HPDE6-E6E7 (cell line): ENCODE measurements at regions not wholly inside any gene's neighbourhood (a gene's known extent, or its start where the extent isn't known, plus 50 kb on each side); places are given as distances from the start of the nearest gene placed in this dataset.

Source experiments
- DNase-seq: peaks from one replicate; pipeline ENCODE4 v3.0.0; 2011; ENCODE audit warnings: missing footprints; ENCODE audit errors: extremely low spot score

DNA sequence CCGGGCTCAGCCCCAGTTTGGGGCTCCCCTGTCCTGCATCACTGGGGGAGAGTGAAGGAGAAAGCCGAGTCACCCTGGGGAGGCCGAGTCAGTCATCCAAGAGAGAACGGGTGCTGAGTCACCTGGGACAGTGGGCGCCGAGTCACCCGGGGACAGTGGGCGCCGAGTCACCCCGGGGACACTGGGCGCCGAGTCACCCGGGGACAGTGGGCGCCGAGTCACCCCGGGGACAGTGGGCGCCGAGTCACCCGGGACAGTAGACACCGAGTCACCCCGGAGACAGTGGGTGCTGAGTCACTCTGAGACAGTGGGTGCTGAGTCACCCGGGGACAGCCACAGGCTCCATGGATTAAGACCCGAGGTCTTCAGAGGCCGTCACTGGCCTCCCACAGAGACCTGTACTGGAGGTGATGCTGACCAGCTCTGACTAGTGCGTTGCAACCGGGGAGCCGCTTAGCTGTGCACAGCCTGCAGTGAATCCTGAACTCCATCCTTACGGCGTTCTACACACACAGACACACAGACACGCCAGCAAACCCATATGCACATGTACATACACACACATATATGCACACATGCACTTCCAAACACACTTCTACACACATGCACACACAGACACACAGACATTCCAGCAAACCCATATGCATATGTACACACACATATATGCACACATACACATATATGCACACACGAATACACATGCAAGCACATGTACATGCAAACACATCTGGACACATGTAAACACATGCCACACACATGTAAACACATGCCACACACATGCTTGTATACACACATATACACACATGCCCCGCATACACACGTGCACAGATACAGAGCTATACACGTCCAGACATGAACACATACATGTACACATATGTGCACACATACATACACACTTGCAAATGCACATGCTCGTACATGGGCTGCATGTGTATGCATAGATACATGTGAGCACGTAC is 64.9 kb upstream of the GALNT9 start:
- no peak for DNase-seq

DNA sequence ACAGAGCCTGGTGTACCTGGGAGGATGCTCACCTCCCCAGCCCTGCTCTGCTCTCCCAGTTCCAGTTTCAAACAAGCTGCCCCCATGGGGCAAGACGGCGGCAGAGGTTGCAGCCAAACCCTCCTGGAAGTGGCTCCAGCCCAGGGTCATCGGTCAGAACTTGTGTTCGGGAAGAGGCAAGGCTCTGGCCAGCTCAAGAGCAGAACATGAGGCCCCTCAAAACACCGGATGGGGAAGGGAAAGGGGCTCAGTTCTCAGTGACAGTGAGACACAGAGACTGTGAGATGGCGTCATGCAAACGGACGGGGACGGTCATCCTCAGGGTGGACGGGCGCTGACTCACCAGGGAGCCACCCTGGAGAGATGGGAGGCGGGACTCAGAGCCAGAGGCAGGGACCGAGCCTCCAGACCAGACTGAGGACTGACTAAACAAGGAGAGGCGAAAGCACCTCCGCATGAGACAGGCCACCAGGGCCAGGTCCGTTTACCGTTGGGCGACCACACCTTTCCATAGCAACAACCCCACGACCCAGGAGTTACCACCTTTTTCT is 63.9 kb upstream of the GALNT9 start:
- no peak for DNase-seq

DNA sequence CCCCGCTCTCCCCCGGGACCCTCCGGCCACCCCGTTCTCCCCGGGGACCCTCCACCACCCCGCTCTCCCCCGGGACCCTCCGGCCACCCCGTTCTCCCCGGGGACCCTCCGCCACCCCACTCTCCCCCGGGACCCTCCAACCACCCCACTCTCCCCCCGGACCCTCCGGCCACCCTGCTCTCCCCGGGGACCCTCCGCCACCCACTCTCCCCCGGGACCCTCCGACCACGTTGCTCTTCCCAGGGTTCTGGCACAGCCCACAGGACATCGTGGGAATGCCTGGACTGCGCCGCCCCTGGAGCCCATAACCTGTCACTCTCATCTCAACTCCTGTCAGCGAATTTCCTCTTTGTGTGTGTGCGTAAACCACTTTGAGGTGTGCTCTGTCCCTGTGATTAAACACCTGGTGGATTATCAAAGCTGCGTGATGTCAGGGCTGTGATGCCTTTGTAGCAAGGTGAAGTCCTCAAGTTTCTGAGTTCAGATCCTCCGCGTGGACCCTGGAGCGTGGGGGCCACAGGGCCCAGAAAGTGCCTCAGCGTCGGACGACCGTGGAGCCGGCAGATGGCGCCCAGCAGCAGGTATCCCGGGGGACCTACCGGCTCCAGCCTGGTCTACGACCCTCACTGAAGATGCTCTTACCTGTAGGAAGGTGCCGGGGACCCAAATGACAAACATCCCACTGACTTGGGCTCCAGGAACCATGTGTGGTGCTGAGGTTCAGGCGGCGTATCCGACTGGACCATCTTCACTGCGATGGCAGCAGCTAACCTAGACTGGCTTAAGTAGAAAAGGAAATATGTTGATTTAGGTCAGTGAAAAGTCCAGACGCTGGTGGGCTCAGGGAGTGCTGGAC is 63.2 kb upstream of the GALNT9 start:
- DNase-seq, result no peak

DNA sequence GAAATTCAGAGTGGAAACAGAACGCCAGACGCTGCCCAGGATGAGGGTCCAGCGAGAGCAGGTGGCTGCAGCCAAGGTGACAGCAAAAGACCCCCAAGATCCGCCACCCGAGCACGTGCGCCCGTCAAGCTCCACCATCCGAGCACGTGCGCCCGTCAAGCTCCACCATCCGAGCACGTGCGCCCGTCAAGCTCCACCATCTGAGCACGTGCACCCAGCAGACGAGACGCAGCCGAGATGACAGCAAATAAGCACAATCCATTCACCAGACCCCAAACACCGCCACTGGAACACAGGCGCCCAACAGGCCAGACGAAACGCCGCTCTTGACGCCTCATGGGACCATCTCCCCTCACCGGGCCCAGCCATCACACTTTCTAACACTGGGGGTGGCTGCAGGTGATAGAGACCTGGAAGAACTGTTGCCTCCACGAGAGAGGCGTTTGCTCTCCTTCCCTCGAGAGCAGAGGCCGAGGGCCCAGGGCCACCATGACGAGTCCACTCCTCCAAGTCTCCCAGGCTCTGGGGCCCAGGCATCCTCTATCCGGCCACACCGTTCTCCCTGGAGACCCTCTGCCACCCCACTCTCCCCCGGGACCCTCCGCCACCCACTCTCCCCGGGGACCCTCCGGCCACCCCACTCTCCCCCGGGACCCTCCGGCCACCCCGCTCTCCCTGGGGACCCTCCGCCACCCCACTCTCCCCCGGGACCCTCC is 62.1 kb upstream of the GALNT9 start:
- no peak for DNase-seq

DNA sequence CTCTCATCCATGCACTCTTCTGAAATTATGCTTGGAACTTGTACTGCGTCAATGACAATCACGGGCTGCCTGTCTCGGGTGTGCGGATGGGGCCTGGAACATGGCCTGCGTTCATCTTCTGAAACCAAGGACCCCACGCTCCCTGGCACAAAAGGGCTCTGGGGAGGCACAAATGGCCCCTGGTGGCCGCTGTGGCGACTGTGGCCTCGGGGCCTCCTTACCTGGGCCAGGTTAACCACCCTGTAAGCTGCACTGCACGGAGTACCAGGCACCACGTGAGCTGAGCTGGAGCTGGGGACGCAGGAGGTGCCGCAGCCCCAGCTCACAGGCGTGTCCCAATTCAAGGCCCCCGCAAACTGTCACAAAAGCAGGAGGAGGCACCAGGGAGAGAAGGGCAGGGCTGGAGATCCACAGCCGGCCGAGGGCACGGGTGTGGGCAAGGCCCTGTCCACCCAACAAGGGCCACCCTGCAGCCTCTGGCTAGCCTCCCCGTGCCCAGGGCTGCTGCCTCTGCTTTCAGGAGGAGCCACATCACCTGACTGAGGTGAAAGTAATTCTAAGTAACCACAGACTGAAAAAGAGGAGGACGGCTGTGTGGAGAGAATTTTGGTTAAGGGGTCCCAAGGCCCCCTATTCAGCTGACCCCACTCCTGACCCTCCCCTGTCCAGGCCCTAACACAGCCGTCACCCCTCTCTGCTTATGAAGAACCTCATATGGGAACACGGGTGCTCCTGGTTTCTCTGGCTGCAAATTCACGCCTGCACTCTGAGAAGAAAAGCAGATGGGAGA is 61.1 kb upstream of the GALNT9 start:
- no peak for DNase-seq

DNA sequence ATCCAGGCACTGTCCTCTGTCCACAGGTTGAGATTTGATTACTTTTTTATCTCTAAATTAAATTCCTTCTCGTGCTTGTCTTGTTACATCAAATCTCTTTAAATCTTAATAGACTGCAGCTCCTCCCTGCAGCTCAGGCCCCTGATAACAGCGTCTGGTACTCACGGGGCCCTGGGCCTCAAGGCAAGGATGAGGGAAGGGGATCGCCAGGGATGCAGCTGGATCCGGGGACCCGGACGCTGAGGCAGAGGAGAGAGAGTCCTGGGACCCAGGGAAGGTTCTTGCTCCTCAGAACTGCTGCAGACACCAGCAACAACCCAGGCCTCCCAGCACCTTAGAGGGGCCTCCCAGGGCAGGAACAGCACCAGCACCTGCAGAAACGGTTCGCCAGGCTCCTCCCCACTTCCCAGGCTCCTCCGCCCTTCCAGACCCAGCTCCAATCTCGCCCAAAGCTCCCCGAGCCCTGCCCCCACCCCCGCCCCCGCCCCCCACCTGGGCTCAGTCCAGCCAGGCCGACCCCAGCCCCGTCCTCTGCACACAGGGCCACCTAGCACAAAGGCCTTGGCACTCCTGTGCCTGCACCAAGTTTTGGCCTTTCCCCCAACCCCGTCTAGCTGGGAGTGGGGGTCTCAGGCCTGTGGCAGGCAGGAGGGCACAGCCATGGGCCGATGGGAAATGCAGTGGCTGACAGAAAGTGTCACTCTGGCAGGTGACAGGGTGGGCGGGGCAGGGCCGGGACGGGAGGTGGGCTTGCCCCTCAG is 60.3 kb upstream of the GALNT9 start:
- no peak for DNase-seq

DNA sequence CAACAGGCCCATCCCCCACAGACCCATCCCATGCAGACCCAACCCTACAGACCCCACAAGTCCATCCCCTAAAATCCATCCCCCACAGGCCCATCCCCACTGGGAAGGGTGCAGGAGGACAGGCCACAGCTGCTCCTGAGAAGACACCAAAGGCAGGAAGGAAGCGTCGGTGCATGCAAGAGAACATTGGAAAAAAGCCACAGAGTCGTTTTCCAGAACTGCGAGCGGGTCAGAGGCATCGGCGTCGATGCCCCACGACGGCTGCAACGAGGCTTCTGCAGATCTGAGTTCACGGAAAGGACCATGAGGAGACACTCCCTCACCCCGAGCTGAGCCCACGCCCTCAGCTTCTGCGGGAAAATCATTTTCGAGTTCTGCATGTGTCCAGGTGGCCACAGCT is 59.6 kb upstream of the GALNT9 start:
- DNase-seq, result no peak

DNA sequence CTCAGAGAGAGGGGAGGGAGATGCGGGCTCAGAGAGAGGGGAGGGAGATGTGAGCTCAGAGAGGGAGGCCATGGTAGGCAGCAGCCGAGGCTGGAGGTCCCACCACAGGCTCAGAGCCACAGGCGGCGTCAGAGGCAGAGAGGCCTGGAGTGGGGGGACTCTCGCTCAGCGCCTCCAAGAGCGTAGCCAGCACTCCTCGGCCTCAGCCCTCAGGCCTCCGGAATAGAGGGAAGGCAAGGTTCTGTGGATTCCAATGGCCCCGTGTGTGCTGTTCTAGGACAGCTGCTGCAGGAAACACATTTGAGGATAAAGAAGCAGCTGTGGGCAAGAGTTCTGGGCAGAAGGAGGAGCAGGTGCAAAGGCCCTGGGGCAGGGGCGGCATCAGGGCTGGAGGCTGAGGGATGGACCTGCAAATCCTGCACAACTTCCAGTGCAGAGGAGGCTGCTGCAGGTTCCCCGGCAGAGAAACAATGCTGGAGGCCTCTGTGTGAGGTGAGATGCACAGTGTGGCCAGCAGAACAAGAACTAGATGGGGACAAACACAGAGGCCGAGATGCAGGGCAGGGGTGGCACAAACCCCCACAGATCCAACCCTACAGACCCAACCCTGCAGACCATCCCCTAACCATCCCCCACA is 59.1 kb upstream of the GALNT9 start:
- no peak for DNase-seq

DNA sequence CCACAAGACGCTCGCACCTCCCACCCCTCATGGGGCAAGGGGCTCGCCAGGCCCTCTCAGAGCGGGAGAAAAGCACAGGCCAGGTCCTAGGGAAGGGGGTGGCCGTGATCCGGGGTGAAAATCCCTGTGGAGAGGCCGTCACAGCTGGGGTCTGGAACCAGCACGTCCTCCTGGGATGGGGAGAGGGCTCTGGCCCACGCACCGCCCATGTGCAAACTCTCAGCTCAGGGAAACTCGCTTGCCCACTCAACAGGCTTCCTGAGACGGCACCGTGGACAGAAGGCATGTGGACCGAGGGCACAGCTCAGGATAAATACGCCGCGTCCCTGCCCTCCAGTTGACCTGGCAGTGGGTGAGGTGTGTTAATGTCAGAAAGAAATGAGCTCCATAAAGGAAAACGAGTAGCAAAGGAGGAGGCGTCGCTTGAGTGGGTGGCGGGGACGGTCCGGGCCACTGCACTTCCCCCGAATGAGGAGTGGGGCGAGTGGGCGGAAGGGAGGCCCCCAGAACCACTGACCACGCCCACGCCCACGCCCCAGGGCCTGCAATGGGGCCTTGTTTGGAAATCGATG is 57.6 kb upstream of the GALNT9 start:
- no peak for DNase-seq

DNA sequence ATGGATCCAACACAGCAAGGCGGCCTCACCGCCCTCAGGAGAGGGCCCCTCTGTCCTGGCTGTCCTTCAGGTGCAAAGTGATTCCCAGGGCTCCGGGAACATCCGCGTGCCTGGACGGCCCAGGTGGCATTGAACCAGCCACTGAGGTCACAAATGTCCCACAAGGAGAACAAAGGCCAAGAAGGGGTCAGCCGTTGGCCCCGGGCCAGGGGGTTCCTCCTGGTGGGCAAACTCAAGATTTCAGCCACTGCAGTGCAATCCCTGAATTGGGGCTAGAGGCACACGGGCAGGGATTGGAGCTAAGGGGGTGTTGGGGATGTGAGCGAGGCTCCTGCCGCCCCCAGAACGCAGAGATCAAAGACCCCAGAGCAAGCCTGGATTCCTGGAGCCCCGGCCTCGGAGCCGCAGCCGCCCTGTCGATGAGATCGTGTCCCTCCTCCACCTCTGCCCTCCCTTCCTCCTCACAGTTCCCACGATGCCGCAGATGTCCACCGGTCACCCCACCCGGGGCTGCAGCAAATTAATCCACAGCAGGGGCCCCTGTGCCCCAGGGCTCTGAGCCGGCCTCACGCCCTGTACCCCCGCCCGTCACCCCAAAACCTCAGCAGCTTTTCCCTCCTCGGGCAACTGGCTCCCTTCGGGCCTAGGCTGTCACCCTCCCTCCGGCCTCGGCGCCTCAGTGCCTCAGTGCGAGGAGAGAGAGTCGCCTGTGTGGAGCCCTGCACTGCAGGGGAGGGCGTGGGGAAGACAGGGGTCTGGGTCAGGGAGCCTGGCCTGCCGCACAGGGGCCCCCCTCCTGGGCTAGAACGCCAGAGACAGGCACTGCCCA is 56.7 kb upstream of the GALNT9 start:
- no peak for DNase-seq

DNA sequence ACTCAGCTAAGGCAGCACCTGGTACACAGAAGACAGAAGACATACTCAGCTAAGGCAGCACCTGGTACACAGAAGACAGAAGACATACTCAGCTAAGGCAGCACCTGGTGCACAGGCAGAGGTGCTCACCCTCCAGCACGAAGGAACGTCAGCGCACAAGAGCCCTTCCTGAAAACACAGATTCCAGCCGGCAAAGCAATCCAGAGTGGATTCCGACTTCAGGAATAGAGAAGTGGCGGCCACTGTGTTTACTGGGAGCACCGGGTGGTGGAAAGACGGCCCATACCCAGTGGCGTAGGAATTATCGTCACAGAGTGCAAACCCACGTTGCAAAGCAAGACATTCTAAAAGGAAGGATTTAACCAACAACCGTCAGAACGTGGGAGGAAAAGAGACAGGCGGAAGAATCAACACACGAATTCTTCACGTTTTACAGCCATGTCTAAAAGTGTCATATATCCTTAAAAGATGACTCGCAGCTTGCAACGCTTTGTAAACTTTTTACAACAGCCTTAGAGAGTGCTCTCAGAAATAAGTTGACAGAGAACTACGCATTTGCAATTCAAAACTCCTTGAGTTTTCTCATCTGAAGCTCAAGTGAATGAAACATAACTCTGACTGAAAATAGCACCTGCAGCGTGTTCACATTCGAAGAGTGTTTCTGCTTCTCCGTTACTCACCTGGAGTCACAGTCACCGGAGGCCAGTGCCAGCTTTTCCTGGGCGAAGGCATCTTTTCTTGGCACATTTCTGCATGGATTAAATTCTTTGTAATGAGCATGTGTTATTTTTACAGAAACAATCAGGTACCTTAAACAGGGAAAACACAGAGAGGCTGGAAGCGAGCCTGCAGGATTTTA is 55.8 kb upstream of the GALNT9 start:
- no peak for DNase-seq

DNA sequence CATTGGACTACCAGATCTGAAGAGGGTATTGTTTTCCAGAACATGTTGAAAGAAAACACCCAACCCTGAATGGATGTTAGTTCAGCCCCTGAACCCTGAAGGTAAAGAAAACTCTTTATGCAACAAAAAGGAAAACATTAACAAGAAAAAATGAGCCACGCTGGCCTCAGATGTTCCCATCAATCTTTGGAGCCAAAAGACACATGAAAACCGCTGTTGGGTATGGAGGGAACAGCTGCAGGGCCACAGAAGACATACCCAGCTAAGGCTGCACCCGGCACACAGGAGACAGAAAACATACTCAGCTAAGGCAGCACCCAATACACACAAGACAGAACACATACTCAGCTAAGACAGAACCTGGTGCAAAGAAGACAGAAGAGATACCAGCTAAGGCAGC is 51.3 kb upstream of the GALNT9 start:
- DNase-seq, result no peak

DNA sequence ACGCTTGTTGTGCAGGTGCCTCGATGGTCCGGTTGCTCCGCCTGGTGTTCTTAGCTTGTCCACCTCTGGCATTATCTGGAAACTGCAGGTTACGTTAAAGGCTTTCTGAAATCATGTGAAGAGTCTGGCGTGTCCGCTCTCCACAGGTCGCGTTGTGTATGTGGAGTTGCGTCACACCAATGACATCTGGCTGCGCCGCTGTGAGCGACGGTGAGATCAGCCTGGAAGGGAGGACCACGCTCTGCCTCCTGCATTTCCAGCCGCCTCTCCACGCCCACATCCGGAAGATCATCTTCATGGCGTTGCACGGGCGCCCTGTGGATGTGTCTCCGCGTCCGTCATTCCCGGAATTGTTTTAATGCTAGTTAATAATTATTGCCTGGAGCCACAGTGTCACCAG is 50.6 kb upstream of the GALNT9 start:
- DNase-seq, result no peak

DNA sequence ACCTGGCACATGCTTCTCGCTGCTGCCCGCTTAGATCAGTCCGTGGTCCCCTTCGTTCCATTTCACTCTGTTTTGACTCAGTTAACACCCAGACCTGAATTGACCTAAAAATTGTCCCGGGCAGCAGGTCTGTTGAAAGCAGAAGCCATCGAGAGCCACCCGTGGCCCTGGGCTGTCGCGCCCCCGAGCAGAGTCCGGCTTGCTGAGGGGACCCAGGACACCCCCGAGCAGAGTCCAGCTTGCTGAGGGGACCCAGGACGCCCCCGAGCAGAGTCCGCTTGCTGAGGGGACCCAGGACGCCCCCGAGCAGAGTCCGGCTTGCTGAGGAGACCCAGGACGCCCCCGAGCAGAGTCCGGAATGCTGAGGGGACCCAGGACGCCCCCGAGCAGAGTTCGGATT is 50.2 kb upstream of the GALNT9 start:
- DNase-seq, result no peak
